ENCODE measurements at regions not wholly inside any gene's neighbourhood (a gene's known extent, or its start where the extent isn't known, plus 50 kb on each side); places are given as distances from the start of the nearest gene placed in this dataset.

- TF ChIP-seq CTCF (IDR thresholded peaks at IDR 0.05; ENCODE audit: low read length) (no peak), EZH2 (optimal IDR thresholded peaks at IDR 0.05; ENCODE audit: low read depth, low read length) (no peak), EZH2phosphoT487 (IDR thresholded peaks at IDR 0.05; ENCODE audit: low read length) (no peak)
- Histone ChIP-seq H4K20me1 (ENCODE audit: insufficient read depth, low read length) (no peaks in the 10 kb centered on the region), H3K27me3 (replicated peaks; ENCODE audit: insufficient read depth, low read length) (no peaks in the 10 kb centered on the region), H3K9me3 (replicated peaks; ENCODE audit: insufficient read depth, low read length) (no peaks in the 10 kb centered on the region), H3K9ac (ENCODE audit: low read length) (no peak overlapping the region), H3K79me2 (ENCODE audit: low read length) (no peaks in the 10 kb centered on the region), H3K4me2 (ENCODE audit: low read depth, low read length) (no peak overlapping the region), H3F3A (ENCODE audit: insufficient read depth, low read length) (no peaks in the 10 kb centered on the region), H2AFZ (ENCODE audit: low read length) (no peak overlapping the region), H3K27ac (ENCODE audit: low read length) (no peak overlapping the region), H3K36me3 (replicated peaks; ENCODE audit: insufficient read depth, low read length) (no peaks in the 10 kb centered on the region), H3K9me2 (replicated peaks; ENCODE audit: insufficient read depth, low read length) (no peaks in the 10 kb centered on the region), H3K4me3 (ENCODE audit: low read length) (no peak overlapping the region), H3K4me1 (ENCODE audit: low read length) (no peaks in the 10 kb centered on the region)
- DNase-seq: no peak
Measured at GRCh38 chr18:50447952-50448351, 73.1 kb downstream of the SKA1 start.

- TF ChIP-seq EZH2 (optimal IDR thresholded peaks at IDR 0.05; ENCODE audit: low read depth, low read length) (no peak), CTCF (IDR thresholded peaks at IDR 0.05; ENCODE audit: low read length) (no peak), EZH2phosphoT487 (IDR thresholded peaks at IDR 0.05; ENCODE audit: low read length) (no peak)
Measured at GRCh38 chr18:50451100-50451842, 76.4 kb downstream of the SKA1 start.

DNA sequence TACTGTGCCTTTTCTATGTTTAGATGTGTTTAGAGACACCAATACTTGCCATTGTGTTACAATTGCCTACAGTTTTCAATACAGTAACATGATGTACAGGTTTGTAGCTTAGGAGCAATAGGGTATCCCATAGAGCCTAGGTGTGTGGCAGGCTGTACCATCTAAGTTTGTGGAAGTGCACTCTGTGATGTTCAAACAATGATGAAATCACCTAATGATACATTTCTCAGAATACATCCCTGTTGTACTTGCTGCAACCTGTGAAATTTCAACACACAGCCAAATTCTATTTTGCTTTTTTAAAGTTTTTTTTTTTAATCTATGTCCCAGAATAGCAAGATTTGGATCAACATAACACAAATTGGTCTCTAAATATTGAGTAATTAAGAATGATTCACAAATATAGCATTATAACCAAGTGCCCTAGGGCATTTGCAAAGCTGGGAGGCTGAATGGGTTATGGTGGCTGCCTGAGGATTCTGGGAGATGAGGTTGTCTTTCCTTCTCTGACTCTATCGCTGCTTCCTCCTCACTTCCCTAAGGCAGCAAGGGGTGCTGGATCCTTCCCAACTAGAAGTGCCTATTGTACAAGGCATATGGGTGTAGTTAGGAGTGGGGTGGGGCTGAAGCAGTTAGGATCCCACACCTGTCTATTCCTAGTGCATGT lies 78.3 kb downstream of the SKA1 start:
- TF ChIP-seq CTCF (IDR thresholded peaks at IDR 0.05; ENCODE audit: low read length): no peak
- no peak for TF ChIP-seq EZH2 (optimal IDR thresholded peaks at IDR 0.05; ENCODE audit: low read depth, low read length)
- TF ChIP-seq EZH2phosphoT487 (IDR thresholded peaks at IDR 0.05; ENCODE audit: low read length): no peak
- H3K27me3 ChIP-seq (replicated peaks; ENCODE audit: insufficient read depth, low read length): no peaks in the 10 kb centered on the region
- H3K4me2 ChIP-seq (ENCODE audit: low read depth, low read length): no peak overlapping the region
- H3K9me3 ChIP-seq (replicated peaks; ENCODE audit: insufficient read depth, low read length): no peaks in the 10 kb centered on the region
- H3K9me2 ChIP-seq (replicated peaks; ENCODE audit: insufficient read depth, low read length): no peaks in the 10 kb centered on the region
- H3F3A ChIP-seq (ENCODE audit: insufficient read depth, low read length): no peaks in the 10 kb centered on the region
- no peaks in the 10 kb centered on the region for H3K79me2 ChIP-seq (ENCODE audit: low read length)
- H3K36me3 ChIP-seq (replicated peaks; ENCODE audit: insufficient read depth, low read length): no peaks in the 10 kb centered on the region
- H4K20me1 ChIP-seq (ENCODE audit: insufficient read depth, low read length): no peaks in the 10 kb centered on the region
- no peaks in the 10 kb centered on the region for H3K4me1 ChIP-seq (ENCODE audit: low read length)
- H3K27ac ChIP-seq (ENCODE audit: low read length): no peak overlapping the region
- H3K9ac ChIP-seq (ENCODE audit: low read length): no peak overlapping the region
- no peak for DNase-seq
- no peak overlapping the region for H2AFZ ChIP-seq (ENCODE audit: low read length)
- H3K4me3 ChIP-seq (ENCODE audit: low read length): no peak overlapping the region

More at GRCh38 chr18:50451100-50451842, 76.4 kb downstream of the SKA1 start:
- Histone ChIP-seq H3K4me2 (ENCODE audit: low read depth, low read length) (no peak overlapping the region), H2AFZ (ENCODE audit: low read length) (no peak overlapping the region), H3K4me1 (ENCODE audit: low read length) (no peaks in the 10 kb centered on the region), H3F3A (ENCODE audit: insufficient read depth, low read length) (no peaks in the 10 kb centered on the region), H3K79me2 (ENCODE audit: low read length) (no peaks in the 10 kb centered on the region), H3K27ac (ENCODE audit: low read length) (no peak overlapping the region), H3K9ac (ENCODE audit: low read length) (no peak overlapping the region), H3K4me3 (ENCODE audit: low read length) (no peak overlapping the region), H3K27me3 (replicated peaks; ENCODE audit: insufficient read depth, low read length) (no peaks in the 10 kb centered on the region), H3K9me3 (replicated peaks; ENCODE audit: insufficient read depth, low read length) (no peaks in the 10 kb centered on the region), H4K20me1 (ENCODE audit: insufficient read depth, low read length) (no peaks in the 10 kb centered on the region), H3K9me2 (replicated peaks; ENCODE audit: insufficient read depth, low read length) (no peaks in the 10 kb centered on the region), H3K36me3 (replicated peaks; ENCODE audit: insufficient read depth, low read length) (no peaks in the 10 kb centered on the region)
- no peak for DNase-seq

Data from MM.1S (cell line).